ENCODE measurements at regions not wholly inside any gene's neighbourhood (a gene's known extent, or its start where the extent isn't known, plus 50 kb on each side); places are given as distances from the start of the nearest gene placed in this dataset.

- TF ChIP-seq TARDBP (IDR thresholded peaks at IDR 0.05) (no peak), L3MBTL2 (conservative IDR thresholded peaks at IDR 0.05) (no peak), ELF4 (IDR thresholded peaks at IDR 0.05) (no peak), CTBP1 (IDR thresholded peaks at IDR 0.05; ENCODE audit: borderline replicate concordance) (no peak), NFRKB (IDR thresholded peaks at IDR 0.05) (no peak), SUZ12 (IDR thresholded peaks at IDR 0.05) (no peak)
- CTCF ChIA-PET, result interaction anchor here (0.6 to 1.6 kb wide), 2 partner anchors 90 to 174 kb away, joined by 3 to 6 read pairs; no protein-coding TSS in a partner anchor
- POLR2A ChIA-PET, result no interaction called here
- DNase-seq (ENCODE audit: extremely low spot score), result no peak
Observed at GRCh38 chr16:86343796-86344585, 166.3 kb upstream of the FOXF1 start.

DNA sequence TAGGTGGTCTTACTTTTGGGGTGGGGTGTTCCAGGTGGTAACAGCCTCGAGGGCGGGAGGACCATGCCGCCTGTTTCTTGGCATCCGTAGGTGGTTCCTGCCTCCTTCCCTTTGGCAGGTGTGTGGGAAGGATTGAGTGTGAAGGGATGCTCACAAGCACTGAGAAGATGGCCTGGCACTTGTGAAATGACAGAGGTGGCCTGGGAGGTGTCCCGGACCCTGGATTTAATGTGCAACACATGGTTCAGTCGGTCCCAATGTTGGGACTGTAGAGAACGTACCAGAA, 165.8 kb upstream of the FOXF1 start:
- CTCF ChIA-PET, result interaction anchor here (1.6 kb wide), 1 partner anchor 173 kb away, joined by 6 read pairs; no protein-coding TSS in a partner anchor
- POLR2A ChIA-PET, result no interaction called here
- no peak for DNase-seq (ENCODE audit: extremely low spot score)
- TF ChIP-seq L3MBTL2 (conservative IDR thresholded peaks at IDR 0.05) (no peak), CTBP1 (IDR thresholded peaks at IDR 0.05; ENCODE audit: borderline replicate concordance) (no peak), NFRKB (IDR thresholded peaks at IDR 0.05) (no peak), SUZ12 (IDR thresholded peaks at IDR 0.05) (no peak), FOXM1 (IDR thresholded peaks at IDR 0.05; ENCODE audit: borderline replicate concordance) (no peak), ARNT (IDR thresholded peaks at IDR 0.05) (no peak), TARDBP (IDR thresholded peaks at IDR 0.05) (no peak), LEF1 (IDR thresholded peaks at IDR 0.05; ENCODE audit: borderline replicate concordance) (no peak), FOXA1 (IDR thresholded peaks at IDR 0.05) (no peak), ELF4 (IDR thresholded peaks at IDR 0.05) (no peak), SP1 (IDR thresholded peaks at IDR 0.05) (no peak), FOXK2 (IDR thresholded peaks at IDR 0.05) (no peak), HDGF (IDR thresholded peaks at IDR 0.05; ENCODE audit: borderline replicate concordance) (no peak), PKNOX1 (IDR thresholded peaks at IDR 0.05) (no peak)

DNA sequence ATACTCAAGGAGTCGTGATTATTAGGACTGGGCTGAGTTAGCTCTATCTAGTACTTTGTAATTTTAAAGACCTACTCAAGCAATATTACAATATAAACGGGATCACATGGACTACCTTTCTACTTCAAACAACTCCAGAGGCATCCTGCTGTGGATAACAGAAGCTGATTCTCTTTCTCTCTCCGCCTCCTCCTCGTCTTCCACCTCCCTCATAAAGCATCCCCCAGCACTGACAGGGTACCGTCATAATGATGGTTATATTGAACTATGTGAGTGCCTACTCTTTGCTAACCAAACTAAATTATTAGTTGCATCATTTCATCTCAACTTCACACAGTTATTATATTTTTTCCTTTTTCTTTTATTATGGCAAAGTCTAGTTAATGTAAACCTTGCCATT, 165.4 kb upstream of the FOXF1 start:
- ChIA-PET POLR2A (no interaction called here), CTCF (no interaction called here)
- no peak for TF ChIP-seq FOXM1 (IDR thresholded peaks at IDR 0.05; ENCODE audit: borderline replicate concordance)
- no peak for TF ChIP-seq ZNF384 (IDR thresholded peaks at IDR 0.05)
- TF ChIP-seq TARDBP (IDR thresholded peaks at IDR 0.05), result no peak
- no peak for TF ChIP-seq NFRKB (IDR thresholded peaks at IDR 0.05)
- TF ChIP-seq PKNOX1 (IDR thresholded peaks at IDR 0.05), result no peak
- no peak for TF ChIP-seq FOXA1 (IDR thresholded peaks at IDR 0.05)
- TF ChIP-seq SUZ12 (IDR thresholded peaks at IDR 0.05), result no peak
- TF ChIP-seq FOXK2 (IDR thresholded peaks at IDR 0.05), result no peak
- no peak for DNase-seq (ENCODE audit: extremely low spot score)

DNA sequence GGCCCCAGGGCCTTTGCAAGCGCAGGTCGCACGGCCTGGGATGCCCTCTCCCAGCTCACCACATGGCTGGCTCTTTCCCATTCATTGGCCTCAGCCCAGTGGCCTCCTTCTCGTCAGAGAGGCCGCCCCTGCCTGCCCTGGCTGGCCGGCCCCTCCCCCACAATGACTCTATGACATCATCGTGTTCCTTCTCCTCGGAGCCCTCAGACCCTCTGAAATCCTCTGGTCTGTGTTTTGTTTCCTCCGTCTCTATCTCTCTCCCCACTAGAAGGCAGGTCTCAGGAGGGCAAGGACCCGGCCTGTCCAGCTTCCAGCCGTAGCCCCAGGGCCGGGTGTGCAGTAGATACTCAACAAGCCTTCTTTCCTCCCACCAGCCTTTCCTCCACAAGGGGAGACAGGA, 164.8 kb upstream of the FOXF1 start:
- TF ChIP-seq CTBP1 (IDR thresholded peaks at IDR 0.05; ENCODE audit: borderline replicate concordance) (no peak), TARDBP (IDR thresholded peaks at IDR 0.05) (no peak)
- POLR2A ChIA-PET, result no interaction called here
- CTCF ChIA-PET, result no interaction called here
- no peak for DNase-seq (ENCODE audit: extremely low spot score)

DNA sequence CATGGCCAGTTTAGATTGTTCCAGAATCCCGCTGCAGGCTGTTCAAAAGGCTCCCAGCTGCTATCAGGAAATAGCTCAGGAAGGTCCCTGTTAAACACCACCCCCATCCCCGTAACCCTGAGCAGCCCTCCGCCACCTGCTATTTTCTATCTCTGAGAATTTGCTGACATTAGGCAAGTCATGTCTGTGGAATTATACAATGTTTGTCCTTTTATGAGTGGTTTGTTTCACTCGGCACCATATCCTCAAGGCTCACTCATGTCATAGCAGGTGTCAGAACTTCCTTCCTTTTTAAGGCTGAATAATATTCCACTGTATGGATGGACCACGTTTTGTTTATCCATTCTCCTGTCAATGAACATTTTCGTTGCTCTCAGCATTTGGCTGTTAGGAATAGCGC, 164.3 kb upstream of the FOXF1 start:
- TF ChIP-seq ZNF384 (IDR thresholded peaks at IDR 0.05) (no peak), LEF1 (IDR thresholded peaks at IDR 0.05; ENCODE audit: borderline replicate concordance) (no peak), BHLHE40 (IDR thresholded peaks at IDR 0.05; ENCODE audit: borderline replicate concordance) (no peak), SP1 (IDR thresholded peaks at IDR 0.05) (no peak), ARNT (IDR thresholded peaks at IDR 0.05) (no peak), CTBP1 (IDR thresholded peaks at IDR 0.05; ENCODE audit: borderline replicate concordance) (no peak), NFRKB (IDR thresholded peaks at IDR 0.05) (no peak), SUZ12 (IDR thresholded peaks at IDR 0.05) (no peak), FOXK2 (IDR thresholded peaks at IDR 0.05) (no peak), HDGF (IDR thresholded peaks at IDR 0.05; ENCODE audit: borderline replicate concordance) (no peak)
- POLR2A ChIA-PET, result no interaction called here
- CTCF ChIA-PET, result no interaction called here
- DNase-seq (ENCODE audit: extremely low spot score), result no peak

GRCh38 chr16:86347090-86347489, 163.2 kb upstream of the FOXF1 start:
- TF ChIP-seq NFRKB (IDR thresholded peaks at IDR 0.05) (no peak), ELF4 (IDR thresholded peaks at IDR 0.05) (no peak), HDGF (IDR thresholded peaks at IDR 0.05; ENCODE audit: borderline replicate concordance) (no peak), CTBP1 (IDR thresholded peaks at IDR 0.05; ENCODE audit: borderline replicate concordance) (no peak), BHLHE40 (IDR thresholded peaks at IDR 0.05; ENCODE audit: borderline replicate concordance) (no peak), ARNT (IDR thresholded peaks at IDR 0.05) (no peak), SP1 (IDR thresholded peaks at IDR 0.05) (no peak), PKNOX1 (IDR thresholded peaks at IDR 0.05) (no peak), FOXM1 (IDR thresholded peaks at IDR 0.05; ENCODE audit: borderline replicate concordance) (no peak), LEF1 (IDR thresholded peaks at IDR 0.05; ENCODE audit: borderline replicate concordance) (no peak), L3MBTL2 (conservative IDR thresholded peaks at IDR 0.05) (no peak)
- ChIA-PET POLR2A (no interaction called here), CTCF (interaction anchor here (1.4 kb wide), 1 partner anchor 171 kb away, joined by 6 read pairs; no protein-coding TSS in a partner anchor)
- DNase-seq (ENCODE audit: extremely low spot score), result no peak
